ENCODE measurements at regions not wholly inside any gene's neighbourhood (a gene's known extent, or its start where the extent isn't known, plus 50 kb on each side); places are given as distances from the start of the nearest gene placed in this dataset.

- TF ChIP-seq CTCF (IDR thresholded peaks at IDR 0.05; ENCODE audit: extremely low read depth, missing control alignments): no peak
- no peak for DNase-seq (ENCODE audit: low spot score)
Measured at GRCh38 chr9:108105885-108106284, 616.3 kb upstream of the KLF4 start.

GRCh38 chr9:108104991-108105390, 615.4 kb upstream of the KLF4 start:
- DNase-seq (ENCODE audit: low spot score): no peak
- TF ChIP-seq CTCF (IDR thresholded peaks at IDR 0.05; ENCODE audit: extremely low read depth, missing control alignments): no peak

- TF ChIP-seq CTCF (IDR thresholded peaks at IDR 0.05; ENCODE audit: extremely low read depth, missing control alignments): no peak
- no peak for DNase-seq (ENCODE audit: low spot score)
Measured at GRCh38 chr9:108103046-108103693, 613.6 kb upstream of the KLF4 start.

GRCh38 chr9:108101410-108101809, 611.8 kb upstream of the KLF4 start:
- TF ChIP-seq CTCF (IDR thresholded peaks at IDR 0.05; ENCODE audit: extremely low read depth, missing control alignments): no peak
- no peak for DNase-seq (ENCODE audit: low spot score)

- TF ChIP-seq CTCF (IDR thresholded peaks at IDR 0.05; ENCODE audit: extremely low read depth, missing control alignments): no peak
- no peak for DNase-seq (ENCODE audit: low spot score)
Measured at GRCh38 chr9:108100571-108100970, 611.0 kb upstream of the KLF4 start.

GRCh38 chr9:108099854-108100253, 610.3 kb upstream of the KLF4 start:
- no peak for DNase-seq (ENCODE audit: low spot score)
- TF ChIP-seq CTCF (IDR thresholded peaks at IDR 0.05; ENCODE audit: extremely low read depth, missing control alignments): no peak

- DNase-seq (ENCODE audit: low spot score): no peak
- TF ChIP-seq CTCF (IDR thresholded peaks at IDR 0.05; ENCODE audit: extremely low read depth, missing control alignments): no peak
Measured at GRCh38 chr9:108095496-108095895, 605.9 kb upstream of the KLF4 start.
